ENCODE measurements at regions not wholly inside any gene's neighbourhood (a gene's known extent, or its start where the extent isn't known, plus 50 kb on each side); places are given as distances from the start of the nearest gene placed in this dataset.
A peak's percentile ranks its signal among the peaks of the same experiment; 100 is the strongest.

GRCh38 chr6:186340-186965 lies 105.8 kb upstream of the DUSP22 start:
- intact Hi-C loops (cut with micrococcal nuclease; ENCODE audit: unreplicated experiment), result no loop called here
- no peaks in the 10 kb centered on the region for H3K4me1 ChIP-seq (ENCODE audit: insufficient read depth, low read length, poor library complexity, severe bottlenecking)
- CTCF ChIA-PET, result no interaction called here
- no peaks in the 10 kb centered on the region for H3K36me3 ChIP-seq (ENCODE audit: insufficient read depth, low read length, poor library complexity, severe bottlenecking)
- POLR2A ChIA-PET (ENCODE audit: low non-redundant PET), result no interaction called here
- TF ChIP-seq CTCF (conservative IDR thresholded peaks at IDR 0.05; ENCODE audit: low read depth, low read length), result no peak
- no peak for TF ChIP-seq EZH2 (IDR thresholded peaks at IDR 0.05; ENCODE audit: borderline replicate concordance, low read depth, low read length, poor library complexity, severe bottlenecking)
- DNase-seq (ENCODE audit: low spot score), result no peak
- BruUV-seq (replicated peaks), result no TSS peak
- H3K27me3 ChIP-seq (replicated peaks; ENCODE audit: insufficient read depth, low read depth, low read length, poor library complexity), result no peaks in the 10 kb centered on the region
- no peak overlapping the region for H3K4me3 ChIP-seq (ENCODE audit: low read depth, low read length, poor library complexity, severe bottlenecking)
- H3K27ac ChIP-seq (ENCODE audit: low read depth, low read length, poor library complexity, severe bottlenecking), result no peak overlapping the region
- H3K9me3 ChIP-seq (ENCODE audit: low read depth, low read length, poor library complexity, severe bottlenecking), result no peaks in the 10 kb centered on the region

- no peaks in the 10 kb centered on the region for H3K4me1 ChIP-seq (ENCODE audit: insufficient read depth, low read length, poor library complexity, severe bottlenecking)
- CTCF ChIA-PET, result no interaction called here
- no peaks in the 10 kb centered on the region for H3K36me3 ChIP-seq (ENCODE audit: insufficient read depth, low read length, poor library complexity, severe bottlenecking)
- no peaks in the 10 kb centered on the region for H3K27me3 ChIP-seq (replicated peaks; ENCODE audit: insufficient read depth, low read depth, low read length, poor library complexity)
- no peak overlapping the region for H3K4me3 ChIP-seq (ENCODE audit: low read depth, low read length, poor library complexity, severe bottlenecking)
- no peak overlapping the region for H3K27ac ChIP-seq (ENCODE audit: low read depth, low read length, poor library complexity, severe bottlenecking)
- BruUV-seq (replicated peaks), result no TSS peak
- TF ChIP-seq EZH2 (IDR thresholded peaks at IDR 0.05; ENCODE audit: borderline replicate concordance, low read depth, low read length, poor library complexity, severe bottlenecking) (no peak), CTCF (conservative IDR thresholded peaks at IDR 0.05; ENCODE audit: low read depth, low read length) (no peak)
- intact Hi-C loops (cut with micrococcal nuclease; ENCODE audit: unreplicated experiment), result no loop called here
- no peak for DNase-seq (ENCODE audit: low spot score)
- H3K9me3 ChIP-seq (ENCODE audit: low read depth, low read length, poor library complexity, severe bottlenecking), result no peaks in the 10 kb centered on the region
- POLR2A ChIA-PET (ENCODE audit: low non-redundant PET), result no interaction called here
Measured at GRCh38 chr6:187210-187861, 105.0 kb upstream of the DUSP22 start.

GRCh38 chr6:188821-189655 lies 103.2 kb upstream of the DUSP22 start:
- H3K27me3 ChIP-seq (replicated peaks; ENCODE audit: insufficient read depth, low read depth, low read length, poor library complexity), result no peaks in the 10 kb centered on the region
- CTCF ChIA-PET, result no interaction called here
- peak; percentile 66 for DNase-seq (ENCODE audit: low spot score)
- H3K4me3 ChIP-seq (ENCODE audit: low read depth, low read length, poor library complexity, severe bottlenecking), result no peak overlapping the region
- no peaks in the 10 kb centered on the region for H3K4me1 ChIP-seq (ENCODE audit: insufficient read depth, low read length, poor library complexity, severe bottlenecking)
- intact Hi-C loops (cut with micrococcal nuclease; ENCODE audit: unreplicated experiment), result no loop called here
- no TSS peak for BruUV-seq (replicated peaks)
- no peak for TF ChIP-seq EZH2 (IDR thresholded peaks at IDR 0.05; ENCODE audit: borderline replicate concordance, low read depth, low read length, poor library complexity, severe bottlenecking)
- TF ChIP-seq CTCF (conservative IDR thresholded peaks at IDR 0.05; ENCODE audit: low read depth, low read length), result peak; percentile 72
- POLR2A ChIA-PET (ENCODE audit: low non-redundant PET), result no interaction called here
- H3K36me3 ChIP-seq (ENCODE audit: insufficient read depth, low read length, poor library complexity, severe bottlenecking), result no peaks in the 10 kb centered on the region
- H3K27ac ChIP-seq (ENCODE audit: low read depth, low read length, poor library complexity, severe bottlenecking), result no peak overlapping the region
- no peaks in the 10 kb centered on the region for H3K9me3 ChIP-seq (ENCODE audit: low read depth, low read length, poor library complexity, severe bottlenecking)

All from A673 (cell line).